K562 (cell line): ENCODE measurements at regions not wholly inside any gene's neighbourhood (a gene's known extent, or its start where the extent isn't known, plus 50 kb on each side); places are given as distances from the start of the nearest gene placed in this dataset.
"Not testable (repeated sequence)": the region's sequence is repeated elsewhere in the genome, so short reads cannot be mapped to it uniquely, and the experiment has no call there.

Source experiments
- ATAC-seq: fragments of 200-7000 bp; cut with Tn5 transposase; 3 replicates; pipeline ENCODE4 v1.9.1; 2020; ENCODE audit warnings: moderate library complexity
- BruUV-seq: library from RNA; stranded (reverse); fragments of 400-500 nt; replicated peaks from 2 replicates; lab custom pipeline; 2021; lab: Mats Ljungman, UMichigan
- CTCF ChIA-PET: fragments of 300-600 bp; formaldehyde crosslinking; extraction: SDS; loops from one replicate; lab custom pipeline; 2021; ENCODE audit warnings: low intra/inter-chr PET ratio; lab: Yijun Ruan, JAX
- POLR2A ChIA-PET: fragments of 300-600, 350-650 bp; sonication (Branson Sonifier 250); formaldehyde crosslinking; extraction: SDS; loops from one replicate; lab custom pipeline; 2021; ENCODE audit warnings: antibody characterized with exemption, inconsistent platforms; lab: Yijun Ruan, JAX
- DNase-seq, 4 experiments: peaks; one replicate each; pipeline versions ENCODE4 v3.0.0 to v3.0.0-alpha.2; 2011 to 2018; ENCODE audit warnings: low spot score in 3 of 4, mixed read lengths in 3 of 4; ENCODE audit errors: extremely low read depth in 1 of 4
- FAIRE-seq: peaks from 2 replicates; lab custom pipeline; 2011; peaks lifted over from hg19 to GRCh38; lab: Jason Lieb, UNC
- H2AFZ ChIP-seq: 2 replicates; pipeline ENCODE4 v1.6.0; 2011; ENCODE audit warnings: low read depth, low read length, control low read depth, inconsistent platforms
- H3K27ac ChIP-seq: fragments of 200-600 bp; 3 replicates; pipeline ENCODE4 v1.8.0; 2011; ENCODE audit warnings: low read depth, mild to moderate bottlenecking, control low read depth, inconsistent platforms, low read length, moderate library complexity, mixed read lengths; ENCODE audit errors: extremely low read depth
- H3K27me3 ChIP-seq, 2 experiments: fragments of 300-600 bp in 1 of 2; 2 replicates in 1 of 2; 3 replicates in 1 of 2; pipeline versions ENCODE4 v1.6.0 to v1.8.0; 2011; ENCODE audit warnings: inconsistent platforms in 2 of 2, low read length in 2 of 2, mild to moderate bottlenecking in 1 of 2, mixed read lengths in 1 of 2, moderate library complexity in 1 of 2; ENCODE audit not compliant: control insufficient read depth in 2 of 2, insufficient read depth in 2 of 2
- H3K36me3 ChIP-seq: fragments of 300-600 bp; 3 replicates; pipeline ENCODE4 v1.8.0; 2011; ENCODE audit warnings: mild to moderate bottlenecking, low read length, inconsistent platforms; ENCODE audit not compliant: control insufficient read depth, insufficient read depth
- H3K4me1 ChIP-seq, 2 experiments: fragments of 200-600 bp in 1 of 2; replicated peaks in 1 of 2; 2 replicates in 1 of 2; 3 replicates in 1 of 2; pipeline versions ENCODE4 v1.5.1 to v1.8.0; 2011; ENCODE audit warnings: inconsistent platforms in 2 of 2, low read length in 2 of 2, mild to moderate bottlenecking in 1 of 2, mixed read lengths in 1 of 2, moderate library complexity in 1 of 2; ENCODE audit not compliant: control insufficient read depth in 2 of 2, insufficient read depth in 2 of 2
- H3K4me2 ChIP-seq: 2 replicates; pipeline ENCODE4 v1.6.1; 2011; ENCODE audit warnings: low read length, control low read depth, inconsistent platforms, mixed read lengths; ENCODE audit not compliant: insufficient read depth
- H3K4me3 ChIP-seq: fragments of 200-600 bp; sonication (generic), shearing (Covaris generic); 2 replicates; pipeline ENCODE4 v1.5.1; 2016; ENCODE audit warnings: control low read depth, inconsistent platforms
- H3K79me2 ChIP-seq: fragments of 200-600 bp; 3 replicates; pipeline ENCODE4 v1.8.0; 2011; ENCODE audit warnings: low read length, inconsistent platforms; ENCODE audit not compliant: control insufficient read depth, insufficient read depth
- H3K9ac ChIP-seq, 2 experiments: 2 replicates each; pipeline versions ENCODE4 v1.6.0 to v1.6.1; 2011; ENCODE audit warnings: low read depth in 2 of 2, low read length in 2 of 2, control low read depth in 1 of 2, inconsistent platforms in 1 of 2, mild to moderate bottlenecking in 1 of 2, mixed read lengths in 1 of 2; ENCODE audit not compliant: insufficient read depth in 1 of 2
- H3K9me1 ChIP-seq: one replicate; pipeline ENCODE4 v1.6.0; 2011; ENCODE audit warnings: inconsistent platforms, mild to moderate bottlenecking, low read length, moderate library complexity; ENCODE audit not compliant: control insufficient read depth, insufficient read depth
- H3K9me3 ChIP-seq: replicated peaks from 2 replicates; pipeline ENCODE4 v1.5.1; 2011; ENCODE audit warnings: low read depth, low read length, inconsistent platforms; ENCODE audit not compliant: control insufficient read depth, insufficient read depth
- H4K20me1 ChIP-seq: replicated peaks from 2 replicates; pipeline ENCODE4 v1.6.1; 2011; ENCODE audit warnings: low read length, inconsistent platforms, mixed read lengths; ENCODE audit not compliant: control insufficient read depth, insufficient read depth
- NFRKB ChIP-seq: fragments of 450-650 bp; IDR thresholded peaks from 2 replicates; pipeline ENCODE4 v1.6.1; 2016; ENCODE audit warnings: low read depth
- ZNF324 ChIP-seq: fragments of 250-450 bp; sonication (Bioruptor Pico); IDR thresholded peaks from 2 replicates; pipeline ENCODE4 v1.4.0; 2020; ENCODE audit warnings: mild to moderate bottlenecking
- WGBS: fragments of 100-300 bp; shearing (Covaris generic); methylation state at CpG from one replicate; pipeline ENCODE4 v1.1.6; 2016; ENCODE audit warnings: low coverage, mixed read lengths; ENCODE audit not compliant: insufficient coverage; ENCODE audit errors: missing lambda C conversion rate; 5-methylcytosine and 5-hydroxymethylcytosine counted together
- in situ Hi-C: fragments of 300-500 bp; cut with MboI; formaldehyde crosslinking; loops from 4 replicates; pipeline ENCODE4 v1.15.0; 2018; ENCODE audit warnings: inconsistent platforms, mixed read lengths
- intact Hi-C: fragments of 100-400 bp; cut with micrococcal nuclease; formaldehyde crosslinking; loops from 2 replicates; pipeline ENCODE4 v1.14.2; 2022
- TF ChIP-seq, protein P1 (sequence below): sonication (generic); formaldehyde crosslinking; IDR thresholded peaks from 2 replicates; pipeline ENCODE4 v1.8.0; 2022; ENCODE audit warnings: mild to moderate bottlenecking, low read depth, missing genetic modification reagents

- in situ Hi-C loops, result no loop called here
- ATAC-seq, result no peak
- no peak overlapping the region for H3K4me2 ChIP-seq
These were observed 132.6 kb downstream of the PRL start for GRCh38 chr6:22164236-22164635.

DNA sequence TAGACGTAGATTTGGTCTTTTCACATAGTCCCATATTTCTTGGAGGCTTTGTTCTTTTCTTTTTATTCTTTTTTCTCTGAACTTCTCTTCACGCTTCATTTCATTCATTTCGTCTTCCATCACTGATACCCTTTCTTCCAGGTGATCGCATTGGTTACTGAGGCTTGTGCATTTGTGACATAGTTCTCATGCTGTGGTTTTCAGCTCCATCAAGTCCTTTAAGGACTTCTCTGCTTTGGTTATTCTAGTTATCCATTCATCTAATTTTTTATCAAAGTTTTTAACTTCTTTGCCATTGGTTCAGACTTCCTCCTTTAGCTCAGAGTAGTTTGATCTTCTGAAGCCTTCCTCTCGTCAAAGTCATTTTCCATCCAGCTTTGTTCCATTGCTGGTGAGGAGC is 125.8 kb downstream of the PRL start:
- H3K9ac ChIP-seq, POLR2A ChIA-PET, H2AFZ ChIP-seq, H3K4me1 ChIP-seq, H3K36me3 ChIP-seq, in situ Hi-C loops, FAIRE-seq, H3K27ac ChIP-seq, H3K27me3 ChIP-seq, BruUV-seq, H3K4me3 ChIP-seq, H4K20me1 ChIP-seq, H3K9me3 ChIP-seq, H3K4me2 ChIP-seq, CTCF ChIA-PET, ATAC-seq, H3K79me2 ChIP-seq, H3K9me1 ChIP-seq, intact Hi-C loops, DNase-seq: not testable (repeated sequence)
- WGBS, result 0% methylated on average over 4 of the region's 5 CpGs

More at GRCh38 chr6:22164236-22164635, 132.6 kb downstream of the PRL start:
- Histone ChIP-seq H2AFZ (no peak overlapping the region), H3K27ac (no peak overlapping the region), H3K4me3 (no peak overlapping the region), H3K27me3 (no peaks in the 10 kb centered on the region), H3K9ac (no peak overlapping the region), H3K79me2 (no peaks in the 10 kb centered on the region), H3K9me3 (no peaks in the 10 kb centered on the region), H3K36me3 (no peaks in the 10 kb centered on the region), H3K9me1 (no peaks in the 10 kb centered on the region), H4K20me1 (no peaks in the 10 kb centered on the region), H3K4me1 (no peaks in the 10 kb centered on the region)
- FAIRE-seq (no peak), DNase-seq (no peak)
- ChIA-PET POLR2A (no interaction called here), CTCF (no interaction called here)
- BruUV-seq, result no TSS peak
- TF ChIP-seq NFRKB (no peak), ZNF324 (CRISPR knock-in tag) (no peak)
- TF ChIP-seq, protein P1, sequence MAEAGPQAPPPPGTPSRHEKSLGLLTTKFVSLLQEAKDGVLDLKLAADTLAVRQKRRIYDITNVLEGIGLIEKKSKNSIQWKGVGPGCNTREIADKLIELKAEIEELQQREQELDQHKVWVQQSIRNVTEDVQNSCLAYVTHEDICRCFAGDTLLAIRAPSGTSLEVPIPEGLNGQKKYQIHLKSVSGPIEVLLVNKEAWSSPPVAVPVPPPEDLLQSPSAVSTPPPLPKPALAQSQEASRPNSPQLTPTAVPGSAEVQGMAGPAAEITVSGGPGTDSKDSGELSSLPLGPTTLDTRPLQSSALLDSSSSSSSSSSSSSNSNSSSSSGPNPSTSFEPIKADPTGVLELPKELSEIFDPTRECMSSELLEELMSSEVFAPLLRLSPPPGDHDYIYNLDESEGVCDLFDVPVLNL (CRISPR knock-in tag), result no peak
- intact Hi-C loops, result no loop called here

GRCh38 chr6:22171885-22172284 is 125.0 kb downstream of the PRL start:
- H3K9me3 ChIP-seq, H3K9me1 ChIP-seq, H4K20me1 ChIP-seq, CTCF ChIA-PET, BruUV-seq, H3K27ac ChIP-seq, FAIRE-seq, in situ Hi-C loops, H3K36me3 ChIP-seq, ATAC-seq, intact Hi-C loops, H2AFZ ChIP-seq, H3K79me2 ChIP-seq, DNase-seq, POLR2A ChIA-PET, H3K4me2 ChIP-seq, H3K9ac ChIP-seq, H3K4me3 ChIP-seq, H3K4me1 ChIP-seq, H3K27me3 ChIP-seq: not testable (repeated sequence)
- under 1% methylated on average over 15 of the region's 15 CpGs for WGBS
